HL-60/S4 treated with retinoic acid at 250 ng/mL for 4 days and 3 days (cell line): ENCODE measurements at regions not wholly inside any gene's neighbourhood (a gene's known extent, or its start where the extent isn't known, plus 50 kb on each side); places are given as distances from the start of the nearest gene placed in this dataset.
"Not testable (repeated sequence)": the region's sequence is repeated elsewhere in the genome, so short reads cannot be mapped to it uniquely, and the experiment has no call there.

Experiments
- in situ Hi-C: fragments of 300-500 bp; cut with MboI; formaldehyde crosslinking; loops from 2 replicates; pipeline ENCODE4 v1.7.0; 2022; ENCODE audit warnings: low sequenced_read_pairs

GRCh38 chr6:169101981-169102380 is 151.7 kb downstream of the THBS2 start:
- in situ Hi-C loops = no loop called here

DNA sequence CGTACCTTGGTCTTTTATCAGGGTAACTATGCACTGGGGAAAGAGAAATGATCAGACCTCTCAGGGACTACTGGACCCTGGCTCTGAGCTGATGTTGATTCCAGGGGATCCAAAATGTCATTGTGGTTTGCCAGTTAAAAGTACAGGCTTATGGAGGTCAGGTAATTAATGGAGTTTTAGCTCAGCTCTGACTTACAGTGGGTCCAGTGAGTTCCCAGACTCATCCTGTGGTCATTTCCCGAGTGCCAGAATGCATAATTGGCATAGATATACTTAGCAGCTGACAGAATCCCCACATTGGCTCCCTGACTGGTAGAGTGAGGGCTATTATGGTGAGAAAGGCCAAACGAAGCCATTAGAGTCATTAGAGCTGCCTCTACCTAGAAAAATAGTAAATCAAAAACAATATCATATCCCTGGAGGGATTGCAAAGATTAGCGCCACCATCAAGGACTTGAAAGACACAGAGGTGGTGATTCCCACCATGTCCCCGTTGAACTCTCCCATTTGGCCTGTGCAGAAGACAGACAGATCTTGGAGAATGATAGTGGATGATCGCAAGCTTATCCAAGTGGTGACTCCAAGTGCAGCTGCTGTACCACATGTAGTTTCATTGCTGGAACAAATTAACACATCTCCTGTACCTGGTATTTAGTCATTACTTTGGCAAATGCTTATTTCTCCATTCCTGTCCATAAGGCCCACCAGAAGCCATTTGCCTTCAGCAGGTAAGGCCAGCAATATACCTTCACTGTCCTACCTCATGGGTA is 152.4 kb downstream of the THBS2 start:
- in situ Hi-C loops = no loop called here

GRCh38 chr6:169099411-169100202 is 154.0 kb downstream of the THBS2 start:
- in situ Hi-C loops = no loop called here

- in situ Hi-C loops = not testable (repeated sequence)
Measured at GRCh38 chr6:169098651-169099050, 155.0 kb downstream of the THBS2 start.

DNA sequence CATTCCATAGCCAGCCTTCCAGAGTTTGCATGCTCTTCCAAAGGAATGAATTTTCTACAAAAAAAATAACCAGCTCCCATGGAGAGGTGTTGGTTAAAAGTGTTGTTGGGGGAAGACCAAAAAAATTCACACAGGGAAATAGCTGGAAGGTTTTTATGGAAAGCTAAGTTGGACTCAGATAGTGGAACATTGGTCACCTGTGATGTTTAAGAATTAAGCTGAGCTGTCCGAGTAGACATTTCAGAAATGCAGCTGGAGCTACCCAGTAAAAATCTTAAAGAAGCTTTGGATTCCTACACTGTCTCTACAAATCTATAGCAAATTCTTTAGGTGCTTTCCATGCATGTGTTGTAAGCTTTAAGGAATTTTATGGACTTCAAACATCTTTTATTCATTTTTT is 155.5 kb downstream of the THBS2 start:
- in situ Hi-C loops = no loop called here

GRCh38 chr6:169097381-169097959 is 156.2 kb downstream of the THBS2 start:
- in situ Hi-C loops = no loop called here

GRCh38 chr6:169096388-169096787 is 157.3 kb downstream of the THBS2 start:
- in situ Hi-C loops = no loop called here

GRCh38 chr6:169095153-169095552 is 158.5 kb downstream of the THBS2 start:
- in situ Hi-C loops = no loop called here

DNA sequence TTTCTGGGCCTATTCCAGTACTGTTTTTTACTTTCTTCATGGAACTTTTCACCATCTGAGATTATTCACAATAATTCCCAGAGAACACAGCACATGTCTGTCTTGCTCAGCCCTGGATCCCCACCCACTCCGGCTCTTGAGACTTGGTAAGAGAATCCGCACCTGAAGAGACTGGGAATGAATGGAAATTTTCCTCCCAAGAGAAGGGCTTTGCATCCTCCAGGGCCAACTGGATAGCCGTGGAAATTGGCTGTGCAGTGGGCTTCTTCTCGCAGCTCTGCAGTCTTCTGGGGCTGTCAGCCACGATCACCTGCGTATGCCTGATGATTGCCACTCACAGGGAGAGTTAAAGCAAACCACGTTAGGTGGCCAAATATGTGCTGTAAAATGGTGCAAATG is 159.1 kb downstream of the THBS2 start:
- in situ Hi-C loops = no loop called here

DNA sequence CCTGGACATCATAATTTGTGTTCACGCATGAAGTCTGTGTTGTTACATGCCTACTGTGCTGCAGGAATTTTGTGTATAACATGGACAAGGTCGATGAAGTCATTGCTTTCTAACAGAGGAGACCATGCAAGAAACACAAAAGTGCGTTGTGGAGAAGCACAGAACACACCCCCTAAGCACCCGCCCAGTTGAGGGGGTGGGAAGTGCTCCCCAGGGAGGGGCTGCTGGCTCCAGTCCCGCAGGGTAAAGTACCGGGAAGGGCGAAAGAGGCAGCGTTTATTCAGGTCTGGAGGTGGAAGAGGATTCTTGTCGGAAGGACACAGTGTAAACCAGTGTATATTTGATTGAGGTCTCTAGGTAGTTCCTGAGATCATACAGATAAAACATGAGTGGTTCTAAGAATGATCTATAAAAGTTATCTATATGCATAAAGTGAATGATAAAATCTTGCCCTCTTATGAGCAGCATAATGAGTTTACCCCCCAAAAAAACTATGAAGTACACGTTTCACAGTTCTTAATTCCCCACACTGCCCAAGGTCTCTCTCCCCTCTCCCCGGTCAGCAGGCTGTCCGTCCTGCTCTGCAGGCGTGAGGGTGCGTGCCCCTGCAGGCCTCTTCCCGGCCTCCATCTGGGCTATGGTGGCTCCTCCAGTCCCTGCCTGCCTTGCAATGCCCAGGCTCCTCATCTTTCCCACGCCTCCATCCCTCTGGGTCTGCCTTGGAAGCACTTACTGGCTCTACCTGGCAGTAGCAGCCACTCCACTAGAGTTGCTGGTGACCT is 159.7 kb downstream of the THBS2 start:
- in situ Hi-C loops = no loop called here

DNA sequence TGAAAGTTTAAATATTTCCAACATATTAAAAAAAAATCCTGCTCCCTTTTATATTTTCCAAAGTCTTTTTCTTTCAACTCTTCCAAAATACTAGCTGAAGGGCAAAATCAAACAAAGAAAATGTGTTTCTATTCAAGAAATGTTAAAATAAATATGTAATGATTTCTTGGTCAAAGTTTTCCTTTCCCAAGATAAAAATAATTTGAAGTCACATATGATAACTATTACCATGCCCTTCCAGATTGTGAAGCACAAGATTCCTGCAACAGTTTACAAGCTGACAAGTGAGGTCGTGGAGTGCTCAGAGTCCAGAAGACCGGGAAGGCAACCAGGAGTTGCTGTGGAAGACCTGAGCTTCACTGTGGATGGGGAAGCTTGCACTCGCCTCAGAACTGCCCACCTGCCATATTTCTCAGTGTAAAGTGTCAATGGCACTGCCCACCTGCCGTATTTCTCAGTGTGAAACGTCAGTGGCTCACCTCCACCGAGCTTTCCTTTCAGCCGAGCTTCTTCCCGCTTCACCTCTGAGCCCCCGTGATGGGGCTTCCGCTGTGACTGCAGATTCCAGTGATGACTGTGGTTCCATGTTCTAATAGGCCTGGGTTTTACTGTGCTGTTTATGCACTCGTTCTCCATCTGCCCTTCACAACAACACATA is 160.5 kb downstream of the THBS2 start:
- in situ Hi-C loops = no loop called here

DNA sequence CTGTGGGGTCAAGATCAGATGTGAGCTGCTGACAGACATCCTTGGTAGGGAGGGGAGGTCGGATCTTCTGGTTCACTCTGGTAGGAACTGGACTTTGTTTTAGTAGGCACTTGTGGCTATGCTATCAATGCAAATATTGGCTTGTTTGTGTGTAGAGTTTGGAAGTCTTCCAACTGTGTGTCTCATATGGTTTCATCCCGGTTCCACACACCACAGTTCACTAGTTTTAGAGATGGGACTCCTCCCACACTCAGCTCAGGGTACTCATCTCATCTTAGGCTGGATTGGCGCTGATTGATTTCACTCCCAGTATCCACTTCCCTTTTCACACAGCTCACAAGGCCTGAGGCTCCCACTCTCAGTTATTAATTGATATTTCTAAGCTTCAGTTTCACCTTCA is 161.3 kb downstream of the THBS2 start:
- in situ Hi-C loops = no loop called here

DNA sequence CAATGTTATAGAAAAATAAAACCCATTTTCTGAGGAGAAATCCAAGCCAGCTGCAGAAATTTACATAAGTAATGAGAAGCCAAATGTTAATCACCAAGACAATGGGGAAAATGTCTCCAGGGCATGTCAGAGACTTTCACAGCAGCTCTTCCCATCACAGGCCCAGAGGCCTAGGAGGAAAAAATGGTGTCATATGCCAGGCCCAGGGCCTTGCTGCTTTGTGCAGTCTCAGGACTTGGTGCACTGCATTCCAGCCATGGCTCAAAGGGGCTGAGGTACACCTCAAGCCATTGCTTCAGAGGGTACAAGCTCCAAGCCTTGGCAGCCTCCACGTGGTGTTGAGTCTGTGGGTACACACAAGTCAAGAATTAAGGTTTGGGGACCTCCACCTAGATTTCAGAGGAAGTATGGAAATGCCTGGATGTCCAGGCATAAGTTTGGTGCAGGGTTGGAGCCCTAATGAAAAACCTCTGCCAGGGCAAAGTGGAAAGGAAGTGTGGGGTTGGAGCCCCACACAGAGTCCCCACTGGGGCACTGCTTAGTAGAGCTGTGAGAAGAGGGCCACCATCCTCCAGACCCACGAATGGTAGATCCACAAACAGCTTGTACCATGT is 163.0 kb downstream of the THBS2 start:
- in situ Hi-C loops = not testable (repeated sequence)

- in situ Hi-C loops = no loop called here
Measured at GRCh38 chr6:169088762-169089161, 164.9 kb downstream of the THBS2 start.

- in situ Hi-C loops = no loop called here
Measured at GRCh38 chr6:169087443-169088041, 166.1 kb downstream of the THBS2 start.

GRCh38 chr6:169086616-169087015 is 167.0 kb downstream of the THBS2 start:
- in situ Hi-C loops = not testable (repeated sequence)

DNA sequence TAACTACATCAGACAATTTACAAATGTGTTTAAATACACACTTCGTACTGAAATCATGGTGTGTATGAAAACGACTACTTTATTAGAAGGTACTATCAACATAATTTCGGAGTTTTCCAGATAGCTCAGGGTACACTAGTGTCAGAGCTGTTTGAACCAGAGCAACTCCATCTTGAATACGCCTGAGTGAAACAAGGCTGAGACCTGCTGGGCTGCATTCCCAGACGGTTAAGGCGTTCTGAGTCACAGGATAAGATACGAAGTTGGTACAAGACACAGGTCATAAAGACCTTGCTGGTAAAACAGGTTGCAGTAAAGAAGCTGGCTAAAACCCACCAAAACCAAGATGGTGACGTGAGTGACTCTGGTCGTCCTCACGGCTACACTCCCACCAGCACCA is 167.6 kb downstream of the THBS2 start:
- in situ Hi-C loops = no loop called here

DNA sequence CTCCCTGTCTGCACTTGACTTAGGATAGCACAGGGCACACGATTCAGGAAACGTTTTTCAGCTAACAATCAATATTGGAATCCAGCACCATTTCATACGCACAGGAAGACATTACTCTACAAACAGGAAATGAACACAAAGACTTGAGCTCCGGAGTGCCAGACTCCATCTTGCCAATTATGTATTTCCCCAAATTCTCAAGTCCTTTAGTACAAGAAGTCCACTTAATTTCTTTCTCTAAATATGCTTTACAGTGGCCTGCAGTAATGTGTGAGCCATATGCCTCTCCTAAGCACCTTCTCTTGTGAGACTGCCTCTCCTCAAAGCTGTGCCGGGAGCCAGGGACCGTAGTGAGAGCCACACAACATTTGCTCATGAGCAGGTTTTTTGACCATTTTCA is 168.2 kb downstream of the THBS2 start:
- in situ Hi-C loops = no loop called here

DNA sequence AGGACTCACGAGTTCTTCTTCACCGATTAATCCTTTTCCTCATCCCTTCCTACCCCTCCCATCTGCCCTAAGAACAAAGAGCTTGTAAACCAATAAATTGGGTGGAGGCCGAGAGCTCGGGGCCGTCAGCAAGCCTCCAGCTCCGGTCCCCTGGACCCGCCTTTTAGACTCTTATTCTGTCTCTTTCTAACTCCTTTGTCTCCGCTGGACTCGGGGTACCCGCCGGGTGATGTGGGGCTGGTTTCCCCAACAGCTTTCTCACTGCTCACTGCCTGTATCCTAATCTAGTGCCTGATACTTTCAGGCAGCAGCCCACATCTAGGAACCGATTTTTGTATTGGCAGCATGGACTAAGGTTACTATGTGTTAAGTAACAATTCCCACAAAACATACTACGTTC is 169.1 kb downstream of the THBS2 start:
- in situ Hi-C loops = not testable (repeated sequence)

DNA sequence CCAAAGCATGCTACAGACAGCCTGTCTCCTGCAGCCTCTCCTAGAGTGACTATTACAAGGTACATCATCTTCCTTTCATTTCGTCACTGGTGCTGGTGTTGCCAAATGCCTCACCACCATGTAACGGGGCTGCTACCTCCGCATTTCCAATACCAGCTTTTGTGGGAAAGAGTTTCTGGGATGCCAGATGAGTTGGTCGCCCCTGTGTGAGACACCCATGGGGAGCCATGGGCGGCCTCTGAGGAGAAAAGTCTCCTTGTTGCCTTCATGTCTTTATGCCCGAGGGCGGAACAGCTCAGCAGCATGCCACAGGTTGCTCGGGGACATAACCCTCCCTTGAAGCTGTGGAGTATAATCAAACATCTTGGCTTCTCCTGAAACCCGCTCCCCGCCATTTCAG is 169.6 kb downstream of the THBS2 start:
- in situ Hi-C loops = no loop called here
